Parathyroid adenoma (tissue), 2 donors: ENCODE measurements at regions not wholly inside any gene's neighbourhood (a gene's known extent, or its start where the extent isn't known, plus 50 kb on each side); places are given as distances from the start of the nearest gene placed in this dataset.

Experiments
- H2AFZ ChIP-seq: fragments of 300-600 bp; sonication (generic); one replicate; pipeline ENCODE4 v1.7.0; 2017; ENCODE audit warnings: antibody characterized with exemption, mild to moderate bottlenecking
- H3K27ac ChIP-seq: fragments of 300-600 bp; sonication (generic); one replicate; pipeline ENCODE4 v1.7.0; 2017
- H3K27me3 ChIP-seq: fragments of 300-600 bp; sonication (generic); one replicate; pipeline ENCODE4 v1.7.0; 2017; ENCODE audit warnings: low read length; ENCODE audit not compliant: control insufficient read depth, insufficient read depth
- H3K36me3 ChIP-seq: fragments of 300-600 bp; sonication (generic); one replicate; pipeline ENCODE4 v1.7.0; 2017; ENCODE audit warnings: low read length; ENCODE audit not compliant: control insufficient read depth, insufficient read depth
- H3K4me1 ChIP-seq: fragments of 300-600 bp; sonication (generic); one replicate; pipeline ENCODE4 v1.7.0; 2017; ENCODE audit warnings: control low read depth
- H3K4me2 ChIP-seq: fragments of 300-600 bp; sonication (generic); one replicate; pipeline ENCODE4 v1.7.0; 2017; ENCODE audit warnings: low read length
- H3K4me3 ChIP-seq: fragments of 300-600 bp; sonication (generic); one replicate; pipeline ENCODE4 v1.7.0; 2017; ENCODE audit warnings: low read depth, low read length
- H3K79me2 ChIP-seq: fragments of 300-600 bp; sonication (generic); one replicate; pipeline ENCODE4 v1.7.0; 2017; ENCODE audit warnings: control low read depth
- H3K9ac ChIP-seq: fragments of 300-600 bp; sonication (generic); one replicate; pipeline ENCODE4 v1.7.0; 2017; ENCODE audit warnings: mild to moderate bottlenecking
- H3K9me3 ChIP-seq: fragments of 300-600 bp; sonication (generic); one replicate; pipeline ENCODE4 v1.7.0; 2017; ENCODE audit warnings: low read length; ENCODE audit not compliant: control insufficient read depth
- TF ChIP-seq, protein P1 (sequence below): fragments of 300-600 bp; sonication (generic); IDR thresholded peaks from one replicate; pipeline ENCODE4 v1.7.0; 2017; ENCODE audit warnings: antibody characterized with exemption, mild to moderate bottlenecking
- donor health status: primary hyperparathyroidism.

DNA sequence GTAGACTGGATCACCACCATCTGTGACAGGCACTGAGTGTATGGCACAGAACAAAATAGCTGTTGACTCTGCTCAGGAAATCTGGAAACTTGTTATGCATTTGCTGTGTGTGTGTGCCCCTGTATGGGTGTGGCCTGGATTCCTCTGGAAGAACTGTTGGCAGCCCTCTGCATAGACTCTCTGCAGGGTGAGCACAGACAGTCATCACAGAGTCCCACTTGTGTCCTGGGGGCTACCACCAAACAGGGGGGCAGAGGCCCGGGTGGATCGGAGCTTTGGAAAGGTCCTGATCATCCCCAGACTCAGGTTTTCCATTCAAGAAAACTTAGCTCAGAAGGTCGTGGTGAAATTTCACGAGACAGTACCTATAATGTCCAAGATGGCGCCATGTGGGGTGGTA is 258.6 kb downstream of the SOX11 start:
- no peaks in the 10 kb centered on the region for H3K79me2 ChIP-seq
- H3K27ac ChIP-seq = no peak overlapping the region
- no peaks in the 10 kb centered on the region for H3K9me3 ChIP-seq
- H3K27me3 ChIP-seq = no peaks in the 10 kb centered on the region
- H3K4me3 ChIP-seq = no peak overlapping the region
- no peaks in the 10 kb centered on the region for H3K36me3 ChIP-seq
- no peak overlapping the region for H3K4me2 ChIP-seq
- no peak overlapping the region for H3K9ac ChIP-seq
- TF ChIP-seq, protein P1, sequence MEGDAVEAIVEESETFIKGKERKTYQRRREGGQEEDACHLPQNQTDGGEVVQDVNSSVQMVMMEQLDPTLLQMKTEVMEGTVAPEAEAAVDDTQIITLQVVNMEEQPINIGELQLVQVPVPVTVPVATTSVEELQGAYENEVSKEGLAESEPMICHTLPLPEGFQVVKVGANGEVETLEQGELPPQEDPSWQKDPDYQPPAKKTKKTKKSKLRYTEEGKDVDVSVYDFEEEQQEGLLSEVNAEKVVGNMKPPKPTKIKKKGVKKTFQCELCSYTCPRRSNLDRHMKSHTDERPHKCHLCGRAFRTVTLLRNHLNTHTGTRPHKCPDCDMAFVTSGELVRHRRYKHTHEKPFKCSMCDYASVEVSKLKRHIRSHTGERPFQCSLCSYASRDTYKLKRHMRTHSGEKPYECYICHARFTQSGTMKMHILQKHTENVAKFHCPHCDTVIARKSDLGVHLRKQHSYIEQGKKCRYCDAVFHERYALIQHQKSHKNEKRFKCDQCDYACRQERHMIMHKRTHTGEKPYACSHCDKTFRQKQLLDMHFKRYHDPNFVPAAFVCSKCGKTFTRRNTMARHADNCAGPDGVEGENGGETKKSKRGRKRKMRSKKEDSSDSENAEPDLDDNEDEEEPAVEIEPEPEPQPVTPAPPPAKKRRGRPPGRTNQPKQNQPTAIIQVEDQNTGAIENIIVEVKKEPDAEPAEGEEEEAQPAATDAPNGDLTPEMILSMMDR = no peak
- H2AFZ ChIP-seq = no peak overlapping the region
- H3K4me1 ChIP-seq = no peaks in the 10 kb centered on the region

DNA sequence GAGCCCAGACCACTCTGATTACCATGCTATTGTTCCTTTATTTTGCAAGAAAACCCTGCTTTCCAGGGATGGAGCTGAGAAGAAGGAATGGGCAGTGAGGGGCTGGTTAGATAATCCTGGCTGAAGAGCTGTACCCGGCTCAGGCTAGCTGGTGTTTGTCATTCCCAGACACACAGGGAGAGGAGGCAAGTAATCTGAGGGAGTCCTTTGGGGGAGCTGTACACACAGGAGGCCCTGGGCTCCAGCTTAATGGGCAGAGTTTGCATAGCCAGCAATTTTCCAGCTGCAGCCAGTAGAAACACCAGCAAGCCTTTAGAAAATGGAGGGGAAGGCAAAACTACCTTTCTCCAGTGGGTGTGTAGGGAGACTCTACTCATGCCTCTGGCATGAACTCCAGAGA is 259.3 kb downstream of the SOX11 start:
- Histone ChIP-seq H3K27me3 (no peaks in the 10 kb centered on the region), H3K4me2 (no peak overlapping the region), H3K4me1 (no peaks in the 10 kb centered on the region), H3K79me2 (no peaks in the 10 kb centered on the region), H2AFZ (no peak overlapping the region), H3K4me3 (no peak overlapping the region), H3K27ac (no peak overlapping the region), H3K9ac (no peak overlapping the region), H3K9me3 (no peaks in the 10 kb centered on the region), H3K36me3 (no peaks in the 10 kb centered on the region)
- TF ChIP-seq, protein P1 = no peak

- Histone ChIP-seq H3K36me3 (no peaks in the 10 kb centered on the region), H3K9ac (no peak overlapping the region), H3K79me2 (no peaks in the 10 kb centered on the region), H3K27ac (no peak overlapping the region), H2AFZ (no peak overlapping the region), H3K4me1 (no peaks in the 10 kb centered on the region), H3K9me3 (no peaks in the 10 kb centered on the region), H3K27me3 (no peaks in the 10 kb centered on the region), H3K4me3 (no peak overlapping the region), H3K4me2 (no peak overlapping the region)
- TF ChIP-seq, protein P1 = no peak
Observed at GRCh38 chr2:5953525-5953924, 261.3 kb downstream of the SOX11 start.

DNA sequence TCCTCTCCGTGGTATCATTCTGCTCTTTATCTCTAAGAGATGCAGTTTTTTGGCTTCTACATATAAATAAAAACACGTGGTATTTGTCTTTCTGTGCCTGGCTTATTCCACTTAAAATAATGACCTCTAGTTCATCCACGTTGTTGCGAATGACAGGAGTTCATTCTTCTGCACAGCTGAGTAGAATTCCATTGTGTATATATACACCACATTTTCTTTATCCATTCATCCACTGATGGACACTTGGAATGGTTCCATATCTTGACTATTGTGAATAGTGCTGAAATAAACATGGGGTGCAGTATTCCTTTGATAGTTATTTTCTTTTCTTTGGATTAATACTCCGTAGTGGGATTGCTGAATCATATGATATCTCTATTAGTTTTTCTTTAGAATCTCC is 262.3 kb downstream of the SOX11 start:
- no peaks in the 10 kb centered on the region for H3K9me3 ChIP-seq
- TF ChIP-seq, protein P1 = no peak

GRCh38 chr2:5955921-5956320 is 263.7 kb downstream of the SOX11 start:
- Histone ChIP-seq H3K4me2 (no peak overlapping the region), H3K27ac (no peak overlapping the region), H3K4me3 (no peak overlapping the region), H3K36me3 (no peaks in the 10 kb centered on the region), H3K9me3 (no peaks in the 10 kb centered on the region), H3K79me2 (no peaks in the 10 kb centered on the region), H2AFZ (no peak overlapping the region), H3K9ac (no peak overlapping the region), H3K4me1 (no peaks in the 10 kb centered on the region), H3K27me3 (no peaks in the 10 kb centered on the region)
- TF ChIP-seq, protein P1 = no peak

More for the DNA sequence above, 262.3 kb downstream of the SOX11 start:
- Histone ChIP-seq H3K27me3 (no peaks in the 10 kb centered on the region), H3K27ac (no peak overlapping the region), H3K4me2 (no peak overlapping the region), H3K79me2 (no peaks in the 10 kb centered on the region), H3K4me1 (no peaks in the 10 kb centered on the region), H3K4me3 (no peak overlapping the region), H3K9ac (no peak overlapping the region), H2AFZ (no peak overlapping the region), H3K36me3 (no peaks in the 10 kb centered on the region)
